Left ventricle myocardium inferior (tissue), 1 donor: ENCODE measurements at regions not wholly inside any gene's neighbourhood (a gene's known extent, or its start where the extent isn't known, plus 50 kb on each side); places are given as distances from the start of the nearest gene placed in this dataset.

Source experiments
- DNase-seq: peaks from one replicate; pipeline ENCODE4 v3.0.0-alpha.2; 2020
- H3K27ac ChIP-seq: fragments of 200-600 bp; replicated peaks from 2 replicates; pipeline ENCODE4 v1.8.0; 2021
- H3K27me3 ChIP-seq: fragments of 200-600 bp; 2 replicates; pipeline ENCODE4 v1.8.0; 2021; ENCODE audit warnings: low read depth
- H3K36me3 ChIP-seq: fragments of 200-600 bp; 2 replicates; pipeline ENCODE4 v1.8.0; 2021
- H3K4me1 ChIP-seq: fragments of 200-600 bp; 2 replicates; pipeline ENCODE4 v1.8.0; 2021
- H3K4me3 ChIP-seq: fragments of 200-600 bp; 2 replicates; pipeline ENCODE4 v1.8.0; 2021; ENCODE audit warnings: mild to moderate bottlenecking, moderate library complexity
- H3K9me3 ChIP-seq: fragments of 200-600 bp; replicated peaks from 2 replicates; pipeline ENCODE4 v1.8.0; 2021
- intact Hi-C: fragments of 100-400 bp; cut with micrococcal nuclease; formaldehyde crosslinking; loops from one replicate; pipeline ENCODE4 v1.11.0; 2022
- TF ChIP-seq, protein P1 (sequence below): fragments of 200-600 bp; IDR thresholded peaks from 2 replicates; pipeline ENCODE4 v1.8.0; 2021; ENCODE audit warnings: antibody characterized with exemption, mild to moderate bottlenecking, borderline replicate concordance
- donor health status: DM: no; HTN: yes; CAD: no; lungs with severe emphysema.

DNA sequence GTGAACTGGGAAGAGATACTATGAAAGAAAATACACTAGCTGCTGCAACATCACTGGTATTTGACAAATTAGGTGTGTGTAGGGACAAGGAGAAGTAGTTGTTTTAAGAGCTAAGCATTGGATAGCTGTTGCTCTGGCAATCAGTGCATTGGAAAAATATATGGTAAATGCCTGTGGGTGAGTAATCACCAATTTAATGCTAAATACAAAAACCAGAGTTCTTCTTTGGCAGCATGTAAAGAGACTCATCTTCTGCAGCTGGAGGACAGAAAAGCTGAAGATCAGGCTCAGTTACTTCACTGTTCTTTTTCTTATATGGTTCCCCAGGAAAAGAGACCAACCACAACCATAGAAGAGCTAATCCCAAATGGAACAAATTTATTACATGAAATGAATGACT, 201.8 kb upstream of the MPDZ start:
- H3K27me3 ChIP-seq, result no peaks in the 10 kb centered on the region
- no peak overlapping the region for H3K27ac ChIP-seq
- intact Hi-C loops, result no loop called here
- TF ChIP-seq, protein P1, sequence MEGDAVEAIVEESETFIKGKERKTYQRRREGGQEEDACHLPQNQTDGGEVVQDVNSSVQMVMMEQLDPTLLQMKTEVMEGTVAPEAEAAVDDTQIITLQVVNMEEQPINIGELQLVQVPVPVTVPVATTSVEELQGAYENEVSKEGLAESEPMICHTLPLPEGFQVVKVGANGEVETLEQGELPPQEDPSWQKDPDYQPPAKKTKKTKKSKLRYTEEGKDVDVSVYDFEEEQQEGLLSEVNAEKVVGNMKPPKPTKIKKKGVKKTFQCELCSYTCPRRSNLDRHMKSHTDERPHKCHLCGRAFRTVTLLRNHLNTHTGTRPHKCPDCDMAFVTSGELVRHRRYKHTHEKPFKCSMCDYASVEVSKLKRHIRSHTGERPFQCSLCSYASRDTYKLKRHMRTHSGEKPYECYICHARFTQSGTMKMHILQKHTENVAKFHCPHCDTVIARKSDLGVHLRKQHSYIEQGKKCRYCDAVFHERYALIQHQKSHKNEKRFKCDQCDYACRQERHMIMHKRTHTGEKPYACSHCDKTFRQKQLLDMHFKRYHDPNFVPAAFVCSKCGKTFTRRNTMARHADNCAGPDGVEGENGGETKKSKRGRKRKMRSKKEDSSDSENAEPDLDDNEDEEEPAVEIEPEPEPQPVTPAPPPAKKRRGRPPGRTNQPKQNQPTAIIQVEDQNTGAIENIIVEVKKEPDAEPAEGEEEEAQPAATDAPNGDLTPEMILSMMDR, result no peak
- no peaks in the 10 kb centered on the region for H3K36me3 ChIP-seq
- peaks cover 1% of the 10 kb centered on the region for H3K9me3 ChIP-seq
- peaks cover 20% of the 10 kb centered on the region for H3K4me1 ChIP-seq
- no peak overlapping the region for H3K4me3 ChIP-seq
- DNase-seq, result no peak

DNA sequence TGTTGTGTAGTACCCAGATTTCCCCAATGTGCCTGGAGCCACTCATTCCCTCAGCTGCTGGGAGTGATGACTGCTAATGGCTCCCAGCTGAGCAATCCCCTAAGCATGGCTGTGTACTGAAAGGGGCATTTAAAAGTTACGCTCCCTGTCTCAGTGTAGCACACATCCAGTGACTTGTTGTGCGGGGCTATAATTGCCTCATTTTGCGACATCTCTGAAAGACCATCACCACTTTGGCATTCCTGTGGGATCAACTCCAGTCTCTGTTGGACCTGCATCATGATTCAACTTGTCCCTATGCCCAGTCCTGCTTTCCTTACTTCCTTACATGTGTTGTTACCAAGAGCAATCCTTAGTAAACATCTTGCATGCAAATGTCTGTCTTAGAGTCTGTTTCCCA, 201.2 kb upstream of the MPDZ start:
- H3K9me3 ChIP-seq, result peaks cover 7% of the 10 kb centered on the region
- peaks cover 18% of the 10 kb centered on the region for H3K4me1 ChIP-seq
- no peak overlapping the region for H3K27ac ChIP-seq
- TF ChIP-seq, protein P1, result no peak
- DNase-seq, result no peak
- no peaks in the 10 kb centered on the region for H3K36me3 ChIP-seq
- no peaks in the 10 kb centered on the region for H3K27me3 ChIP-seq
- no peak overlapping the region for H3K4me3 ChIP-seq
- intact Hi-C loops, result no loop called here

DNA sequence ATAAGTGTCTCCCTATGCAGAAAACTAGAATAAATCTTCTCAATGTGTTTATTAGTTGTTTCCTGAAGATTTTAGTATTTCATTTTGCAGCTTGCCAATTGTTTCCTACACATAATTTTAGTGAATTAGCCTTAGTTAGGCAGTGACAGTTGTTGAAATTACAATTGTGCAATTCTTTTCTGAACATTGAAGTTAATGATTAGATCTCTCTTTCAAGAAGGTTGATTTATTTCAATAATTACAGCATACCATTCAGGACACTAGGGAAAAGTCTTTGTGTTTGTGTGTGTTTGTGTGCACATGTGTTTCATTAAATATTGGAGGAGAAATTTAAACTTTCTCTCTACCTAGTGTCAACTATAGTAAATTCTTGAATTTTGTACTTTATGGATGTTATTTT, 199.6 kb upstream of the MPDZ start:
- H3K4me1 ChIP-seq, result peaks cover 3% of the 10 kb centered on the region
- H3K27me3 ChIP-seq, result no peaks in the 10 kb centered on the region
- TF ChIP-seq, protein P1, result no peak
- intact Hi-C loops, result no loop called here
- peaks cover 23% of the 10 kb centered on the region for H3K9me3 ChIP-seq
- no peak for DNase-seq
- no peaks in the 10 kb centered on the region for H3K36me3 ChIP-seq
- no peak overlapping the region for H3K27ac ChIP-seq
- no peak overlapping the region for H3K4me3 ChIP-seq

DNA sequence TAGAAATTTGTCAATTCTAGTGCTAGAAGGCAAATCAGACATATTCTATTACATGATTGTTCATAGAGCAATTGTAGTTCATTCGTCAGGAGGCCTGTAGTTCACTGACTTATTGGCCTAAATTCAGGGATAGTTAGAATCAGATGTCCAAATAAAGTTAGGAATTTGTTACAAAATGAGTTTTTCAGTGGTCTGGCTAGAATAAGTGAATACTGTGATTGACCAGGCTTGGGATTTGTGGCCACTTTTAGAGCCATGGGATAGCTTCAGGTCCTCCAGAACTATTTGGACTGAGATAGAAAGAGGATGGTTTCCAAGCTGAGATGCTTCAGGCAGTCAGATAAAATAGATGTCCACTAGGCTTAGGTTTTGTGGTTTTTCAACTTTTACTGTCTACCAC, 199.1 kb upstream of the MPDZ start:
- Histone ChIP-seq H3K27me3 (no peaks in the 10 kb centered on the region), H3K36me3 (no peaks in the 10 kb centered on the region), H3K4me1 (no peaks in the 10 kb centered on the region), H3K27ac (no peak overlapping the region), H3K4me3 (no peak overlapping the region), H3K9me3 (peaks cover 23% of the 10 kb centered on the region)
- no peak for DNase-seq
- TF ChIP-seq, protein P1, result no peak
- intact Hi-C loops, result no loop called here

DNA sequence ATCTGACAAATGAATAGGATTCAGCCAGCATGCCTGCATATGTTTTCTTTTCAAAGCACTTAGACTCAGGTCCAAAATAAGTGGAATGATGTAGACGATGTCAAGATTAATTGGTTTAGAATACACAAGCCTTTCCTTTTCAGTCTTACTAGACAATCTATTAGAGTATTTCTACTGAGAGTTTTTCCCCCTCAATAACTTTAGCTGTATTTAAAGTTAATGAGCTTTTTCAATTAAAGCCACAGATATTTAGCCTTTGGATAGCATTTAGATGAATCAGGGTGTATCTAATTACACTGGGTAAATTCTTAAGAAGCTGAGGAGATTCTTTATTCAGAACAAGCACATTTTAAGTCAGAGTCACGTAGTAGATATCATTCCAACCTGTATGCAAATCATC, 198.7 kb upstream of the MPDZ start:
- Histone ChIP-seq H3K36me3 (no peaks in the 10 kb centered on the region), H3K4me1 (no peaks in the 10 kb centered on the region), H3K9me3 (peaks cover 23% of the 10 kb centered on the region), H3K27ac (no peak overlapping the region), H3K27me3 (no peaks in the 10 kb centered on the region), H3K4me3 (no peak overlapping the region)
- intact Hi-C loops, result no loop called here
- TF ChIP-seq, protein P1, result no peak
- no peak for DNase-seq

DNA sequence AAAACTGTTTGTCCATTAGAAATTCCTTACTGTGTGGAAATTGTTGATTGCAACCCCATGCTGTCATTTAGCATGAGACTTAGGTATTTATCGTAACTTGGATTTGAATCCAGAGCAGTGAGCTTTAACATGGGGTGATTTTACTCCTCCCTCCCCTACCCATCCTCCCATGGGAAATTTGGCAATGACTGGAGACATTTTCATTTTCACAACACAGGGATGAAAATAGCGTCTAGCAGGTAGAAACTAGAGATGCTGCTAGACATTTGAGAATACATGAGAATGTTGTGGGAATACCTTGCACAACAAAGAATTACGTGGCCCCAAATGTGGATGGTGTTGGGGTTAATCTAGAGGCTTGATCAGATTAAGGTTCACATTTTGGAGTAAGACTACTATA, 191.3 kb upstream of the MPDZ start:
- DNase-seq, result no peak
- TF ChIP-seq, protein P1, result no peak
- intact Hi-C loops, result no loop called here
- peaks cover 22% of the 10 kb centered on the region for H3K9me3 ChIP-seq
- no peak overlapping the region for H3K27ac ChIP-seq
- no peaks in the 10 kb centered on the region for H3K27me3 ChIP-seq
- no peak overlapping the region for H3K4me3 ChIP-seq
- H3K4me1 ChIP-seq, result no peaks in the 10 kb centered on the region
- no peaks in the 10 kb centered on the region for H3K36me3 ChIP-seq
